Endodermal cell (in vitro differentiated cells): ENCODE measurements at regions not wholly inside any gene's neighbourhood (a gene's known extent, or its start where the extent isn't known, plus 50 kb on each side); places are given as distances from the start of the nearest gene placed in this dataset.

Source experiments
- DNase-seq: peaks from one replicate; pipeline ENCODE4 v3.0.0-alpha.2; 2017
- H3K27ac ChIP-seq: 2 replicates; pipeline ENCODE4 v1.5.1; 2013; ENCODE audit warnings: mild to moderate bottlenecking, low read depth, low read length, moderate library complexity
- H3K27me3 ChIP-seq: 2 replicates; pipeline ENCODE4 v1.6.1; 2013; ENCODE audit warnings: mild to moderate bottlenecking, low read length, moderate library complexity; ENCODE audit not compliant: insufficient read depth, control insufficient read depth, poor library complexity, severe bottlenecking
- H3K36me3 ChIP-seq: 2 replicates; pipeline ENCODE4 v1.7.0; 2013; ENCODE audit warnings: mild to moderate bottlenecking, low read length, moderate library complexity; ENCODE audit not compliant: control insufficient read depth, insufficient read depth
- H3K4me1 ChIP-seq: one replicate; pipeline ENCODE4 v1.7.0; 2013; ENCODE audit warnings: low read length; ENCODE audit not compliant: control insufficient read depth, insufficient read depth
- H3K4me3 ChIP-seq: 2 replicates; pipeline ENCODE4 v1.5.1; 2013; ENCODE audit warnings: mild to moderate bottlenecking, low read length, moderate library complexity
- H3K9ac ChIP-seq: 2 replicates; pipeline ENCODE4 v1.6.1; 2013; ENCODE audit warnings: mild to moderate bottlenecking, low read length, moderate library complexity; ENCODE audit not compliant: poor library complexity, severe bottlenecking; ENCODE audit errors: extremely low read depth
- H3K9me3 ChIP-seq: 2 replicates; pipeline ENCODE4 v1.6.1; 2013; ENCODE audit warnings: mild to moderate bottlenecking, low read length, moderate library complexity; ENCODE audit not compliant: control insufficient read depth
- H3K27ac Mint-ChIP-seq: 2 replicates; pipeline ENCODE4 v1.8.0; 2020; ENCODE audit warnings: mixed read lengths
- H3K27me3 Mint-ChIP-seq: 2 replicates; pipeline ENCODE4 v1.8.0; 2021; ENCODE audit warnings: mild to moderate bottlenecking, mixed read lengths; ENCODE audit not compliant: insufficient read depth
- H3K36me3 Mint-ChIP-seq: 2 replicates; pipeline ENCODE4 v1.8.0; 2020; ENCODE audit warnings: low read depth, mixed read lengths
- H3K4me1 Mint-ChIP-seq: 2 replicates; pipeline ENCODE4 v1.8.0; 2020; ENCODE audit warnings: mixed read lengths
- H3K4me3 Mint-ChIP-seq: 2 replicates; pipeline ENCODE4 v1.8.0; 2020; ENCODE audit warnings: mild to moderate bottlenecking, moderate library complexity, mixed read lengths
- H3K9me3 Mint-ChIP-seq: 2 replicates; pipeline ENCODE4 v1.8.0; 2020; ENCODE audit warnings: mild to moderate bottlenecking, mixed read lengths
- WGBS, 2 experiments: methylation state at CpG; one replicate each; pipeline versions ENCODE4 v1.1.5 to v1.1.7; 2013; ENCODE audit warnings: missing lambda C conversion rate in 2 of 2, mixed read lengths in 1 of 2; ENCODE audit not compliant: insufficient coverage in 1 of 2, insufficient read length in 1 of 2; 5-methylcytosine and 5-hydroxymethylcytosine counted together
- TF ChIP-seq, protein P1 (sequence below): fragments of 200-600 bp; sonication (generic); conservative IDR thresholded peaks from 2 replicates; pipeline ENCODE4 v1.5.0; 2021; ENCODE audit warnings: antibody characterized with exemption, mild to moderate bottlenecking

- Histone ChIP-seq H3K4me3 (no peak overlapping the region), H3K36me3 (no peaks in the 10 kb centered on the region), H3K4me1 (no peaks in the 10 kb centered on the region), H3K27ac (no peak overlapping the region), H3K9ac (no peak overlapping the region), H3K9me3 (peaks cover 23% of the 10 kb centered on the region), H3K27me3 (no peaks in the 10 kb centered on the region)
- Mint-ChIP-seq H3K4me1 (no peaks in the 10 kb centered on the region), H3K27me3 (no peaks in the 10 kb centered on the region), H3K9me3 (peaks cover 33% of the 10 kb centered on the region), H3K4me3 (no peak overlapping the region), H3K27ac (no peak overlapping the region), H3K36me3 (no peaks in the 10 kb centered on the region)
- DNase-seq, result no peak
- 97 to 100% methylated on average over 2 of the region's 2 CpGs for WGBS, 2 experiments
- TF ChIP-seq, protein P1, sequence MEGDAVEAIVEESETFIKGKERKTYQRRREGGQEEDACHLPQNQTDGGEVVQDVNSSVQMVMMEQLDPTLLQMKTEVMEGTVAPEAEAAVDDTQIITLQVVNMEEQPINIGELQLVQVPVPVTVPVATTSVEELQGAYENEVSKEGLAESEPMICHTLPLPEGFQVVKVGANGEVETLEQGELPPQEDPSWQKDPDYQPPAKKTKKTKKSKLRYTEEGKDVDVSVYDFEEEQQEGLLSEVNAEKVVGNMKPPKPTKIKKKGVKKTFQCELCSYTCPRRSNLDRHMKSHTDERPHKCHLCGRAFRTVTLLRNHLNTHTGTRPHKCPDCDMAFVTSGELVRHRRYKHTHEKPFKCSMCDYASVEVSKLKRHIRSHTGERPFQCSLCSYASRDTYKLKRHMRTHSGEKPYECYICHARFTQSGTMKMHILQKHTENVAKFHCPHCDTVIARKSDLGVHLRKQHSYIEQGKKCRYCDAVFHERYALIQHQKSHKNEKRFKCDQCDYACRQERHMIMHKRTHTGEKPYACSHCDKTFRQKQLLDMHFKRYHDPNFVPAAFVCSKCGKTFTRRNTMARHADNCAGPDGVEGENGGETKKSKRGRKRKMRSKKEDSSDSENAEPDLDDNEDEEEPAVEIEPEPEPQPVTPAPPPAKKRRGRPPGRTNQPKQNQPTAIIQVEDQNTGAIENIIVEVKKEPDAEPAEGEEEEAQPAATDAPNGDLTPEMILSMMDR, result no peak
Measured at GRCh38 chr9:88936132-88936531, 55.1 kb upstream of the S1PR3 start.

DNA sequence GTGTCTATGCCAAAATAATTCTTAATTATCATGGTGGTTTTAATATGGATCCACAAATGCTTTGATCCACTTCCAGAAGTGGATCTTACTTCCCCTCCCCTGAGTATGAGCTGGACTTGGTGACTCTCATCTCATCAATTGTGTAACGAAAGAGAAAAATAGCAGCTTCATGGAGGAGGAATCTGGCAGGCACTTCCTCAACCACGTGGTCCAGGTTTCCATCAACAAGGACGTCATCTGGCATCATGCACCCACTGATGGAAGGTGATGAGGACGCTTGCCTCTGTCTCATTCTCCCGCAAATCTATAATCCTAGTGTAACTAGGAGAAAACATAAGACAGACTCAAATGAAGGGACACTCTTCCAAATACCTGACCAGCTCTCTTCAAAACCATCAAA, 54.6 kb upstream of the S1PR3 start:
- H3K27me3 ChIP-seq, result no peaks in the 10 kb centered on the region
- H3K9me3 ChIP-seq, result peaks cover 18% of the 10 kb centered on the region
- H3K27ac ChIP-seq, result no peak overlapping the region
- Mint-ChIP-seq H3K9me3 (peaks cover 31% of the 10 kb centered on the region), H3K27ac (no peak overlapping the region), H3K27me3 (no peaks in the 10 kb centered on the region), H3K4me3 (no peak overlapping the region), H3K4me1 (no peaks in the 10 kb centered on the region), H3K36me3 (no peaks in the 10 kb centered on the region)
- DNase-seq, result no peak
- WGBS, 2 experiments, result 93 to 97% methylated on average over 5 of the region's 5 CpGs
- no peak overlapping the region for H3K9ac ChIP-seq
- no peaks in the 10 kb centered on the region for H3K4me1 ChIP-seq
- TF ChIP-seq, protein P1, result no peak
- no peak overlapping the region for H3K4me3 ChIP-seq
- H3K36me3 ChIP-seq, result no peaks in the 10 kb centered on the region

- no peak overlapping the region for H3K4me3 Mint-ChIP-seq
Measured at GRCh38 chr9:88937248-88937647, 54.0 kb upstream of the S1PR3 start.

More at GRCh38 chr9:88937248-88937647, 54.0 kb upstream of the S1PR3 start:
- WGBS, 2 experiments, result 83% methylated on average over 3 of the region's 3 CpGs; no CpG with 5 or more reads in 1 of the 2 experiments
- H3K27me3 Mint-ChIP-seq, result no peaks in the 10 kb centered on the region
- peaks cover 31% of the 10 kb centered on the region for H3K9me3 Mint-ChIP-seq
- H3K4me1 Mint-ChIP-seq, result no peaks in the 10 kb centered on the region
- TF ChIP-seq, protein P1, result no peak
- no peaks in the 10 kb centered on the region for H3K36me3 Mint-ChIP-seq
- H3K27ac ChIP-seq, result no peak overlapping the region
- DNase-seq, result no peak
- peaks cover 13% of the 10 kb centered on the region for H3K9me3 ChIP-seq
- no peak overlapping the region for H3K4me3 ChIP-seq
- no peak overlapping the region for H3K9ac ChIP-seq
- H3K27me3 ChIP-seq, result no peaks in the 10 kb centered on the region
- no peaks in the 10 kb centered on the region for H3K4me1 ChIP-seq
- no peaks in the 10 kb centered on the region for H3K36me3 ChIP-seq
- no peak overlapping the region for H3K27ac Mint-ChIP-seq
